RKO (cell line): ENCODE measurements at regions not wholly inside any gene's neighbourhood (a gene's known extent, or its start where the extent isn't known, plus 50 kb on each side); places are given as distances from the start of the nearest gene placed in this dataset.
A peak's percentile ranks its signal among the peaks of the same experiment; 100 is the strongest.

Experiments used
- DNase-seq: peaks from one replicate; pipeline ENCODE4 v3.0.0-alpha.2; 2016; ENCODE audit warnings: low spot score

- DNase-seq: peak; percentile 34
Measured at GRCh38 chr15:31554261-31554660, 227.6 kb downstream of the KLF13 start.

- DNase-seq: no peak
Measured at GRCh38 chr15:31555022-31555421, 228.4 kb downstream of the KLF13 start.

GRCh38 chr15:31556494-31557150 lies 230.0 kb downstream of the KLF13 start:
- DNase-seq: no peak

GRCh38 chr15:31557899-31558298 lies 231.3 kb downstream of the KLF13 start:
- DNase-seq: no peak

GRCh38 chr15:31558840-31559239 lies 232.2 kb downstream of the KLF13 start:
- no peak for DNase-seq

GRCh38 chr15:31559786-31560185 lies 233.2 kb downstream of the KLF13 start:
- no peak for DNase-seq

GRCh38 chr15:31560643-31561042 lies 234.0 kb downstream of the KLF13 start:
- no peak for DNase-seq

GRCh38 chr15:31561156-31561555 lies 234.5 kb downstream of the KLF13 start:
- DNase-seq: no peak

- no peak for DNase-seq
Measured at GRCh38 chr15:31563001-31563400, 236.4 kb downstream of the KLF13 start.

GRCh38 chr15:31563421-31563820 lies 236.8 kb downstream of the KLF13 start:
- no peak for DNase-seq

GRCh38 chr15:31567861-31568260 lies 241.2 kb downstream of the KLF13 start:
- DNase-seq: no peak

- no peak for DNase-seq
Measured at GRCh38 chr15:31569836-31570235, 243.2 kb downstream of the KLF13 start.

- no peak for DNase-seq
Measured at GRCh38 chr15:31570591-31570990, 244.0 kb downstream of the KLF13 start.

GRCh38 chr15:31571676-31572075 lies 245.0 kb downstream of the KLF13 start:
- DNase-seq: peak; percentile 8

- no peak for DNase-seq
Measured at GRCh38 chr15:31573759-31574158, 247.1 kb downstream of the KLF13 start.

GRCh38 chr15:31574766-31575165 lies 248.1 kb downstream of the KLF13 start:
- DNase-seq: no peak

GRCh38 chr15:31577108-31577507 lies 250.5 kb downstream of the KLF13 start:
- DNase-seq: no peak

GRCh38 chr15:31579282-31579681 lies 252.6 kb downstream of the KLF13 start:
- DNase-seq: no peak

- no peak for DNase-seq
Measured at GRCh38 chr15:31579976-31580375, 253.3 kb downstream of the KLF13 start.

- no peak for DNase-seq
Measured at GRCh38 chr15:31584195-31584594, 257.6 kb downstream of the KLF13 start.

- DNase-seq: no peak
Measured at GRCh38 chr15:31585240-31585639, 258.6 kb downstream of the KLF13 start.

GRCh38 chr15:31586841-31587240 lies 260.2 kb downstream of the KLF13 start:
- DNase-seq: peak; percentile 5

- DNase-seq: no peak
Measured at GRCh38 chr15:31587583-31587982, 260.9 kb downstream of the KLF13 start.

GRCh38 chr15:31590609-31591008 lies 264.0 kb downstream of the KLF13 start:
- no peak for DNase-seq

GRCh38 chr15:31591908-31592307 lies 265.3 kb downstream of the KLF13 start:
- no peak for DNase-seq
